Neural cell (in vitro differentiated cells): ENCODE measurements at regions not wholly inside any gene's neighbourhood (a gene's known extent, or its start where the extent isn't known, plus 50 kb on each side); places are given as distances from the start of the nearest gene placed in this dataset.

ENCODE experiments used
- H2AFZ ChIP-seq: fragments of 200-600, 300-800 bp; sonication (generic), shearing (Covaris generic); 2 replicates; pipeline ENCODE4 v1.6.0; 2014; ENCODE audit warnings: low read depth, mild to moderate bottlenecking, antibody characterized with exemption, low read length, moderate library complexity
- H3F3A ChIP-seq: fragments of 200-600 bp; shearing (Covaris generic); 2 replicates; pipeline ENCODE4 v1.6.1; 2016; ENCODE audit warnings: mild to moderate bottlenecking, moderate library complexity, mixed read lengths, antibody characterized with exemption, low read length; ENCODE audit not compliant: insufficient read depth, poor library complexity, severe bottlenecking
- H3K27ac ChIP-seq: fragments of 200-600, 300-800 bp; sonication (generic), shearing (Covaris generic); 2 replicates; pipeline ENCODE4 v1.5.1; 2014; ENCODE audit warnings: mild to moderate bottlenecking, low read length, moderate library complexity
- H3K27me3 ChIP-seq: fragments of 300-800, 200-600 bp; sonication (generic), shearing (Covaris generic); 2 replicates; pipeline ENCODE4 v1.6.0; 2014; ENCODE audit warnings: mild to moderate bottlenecking, low read depth, low read length, moderate library complexity; ENCODE audit not compliant: insufficient read depth
- H3K36me3 ChIP-seq: fragments of 300-800, 200-600 bp; sonication (generic), shearing (Covaris generic); 2 replicates; pipeline ENCODE4 v1.5.1; 2014; ENCODE audit warnings: mild to moderate bottlenecking, antibody characterized with exemption, low read length, moderate library complexity; ENCODE audit not compliant: insufficient read depth
- H3K4me2 ChIP-seq: fragments of 300-800, 200-600 bp; sonication (generic), shearing (Covaris generic); 2 replicates; pipeline ENCODE4 v1.6.0; 2014; ENCODE audit warnings: mild to moderate bottlenecking, low read length
- H3K4me3 ChIP-seq: fragments of 300-800, 200-600 bp; sonication (generic), shearing (Covaris generic); 2 replicates; pipeline ENCODE4 v1.5.1; 2014; ENCODE audit warnings: mild to moderate bottlenecking, low read length, moderate library complexity
- H3K79me2 ChIP-seq: fragments of 200-600 bp; shearing (Covaris generic); replicated peaks from 2 replicates; pipeline ENCODE4 v1.6.0; 2014; ENCODE audit warnings: mild to moderate bottlenecking, low read length, moderate library complexity; ENCODE audit not compliant: insufficient read depth
- H3K9ac ChIP-seq: fragments of 300-800, 200-600 bp; sonication (generic), shearing (Covaris generic); 2 replicates; pipeline ENCODE4 v1.6.1; 2016; ENCODE audit warnings: mild to moderate bottlenecking, low read length, mixed read lengths
- H3K9me2 ChIP-seq: fragments of 200-600 bp; shearing (Covaris generic); 2 replicates; pipeline ENCODE4 v1.6.1; 2016; ENCODE audit warnings: mild to moderate bottlenecking, low read length, mixed read lengths; ENCODE audit not compliant: insufficient read depth
- H3K9me3 ChIP-seq: fragments of 200-600, 300-800 bp; sonication (generic), shearing (Covaris generic); 2 replicates; pipeline ENCODE4 v1.6.1; 2016; ENCODE audit warnings: mild to moderate bottlenecking, mixed run types, low read length, moderate library complexity, mixed read lengths
- H4K20me1 ChIP-seq: fragments of 200-600 bp; shearing (Covaris generic); 2 replicates; pipeline ENCODE4 v1.6.1; 2016; ENCODE audit warnings: mild to moderate bottlenecking, mixed run types; ENCODE audit not compliant: insufficient read depth
- EP300 ChIP-seq: fragments of 450-650 bp; conservative IDR thresholded peaks from 2 replicates; pipeline ENCODE4 v1.6.1; 2014; ENCODE audit warnings: antibody characterized with exemption, mild to moderate bottlenecking, moderate library complexity; ENCODE audit not compliant: poor library complexity, severe bottlenecking
- EZH2 ChIP-seq: fragments of 200-600, 300-800 bp; shearing (Covaris generic), sonication (generic); IDR thresholded peaks from 2 replicates; pipeline ENCODE4 v1.6.1; 2014; ENCODE audit warnings: antibody characterized with exemption, low read length, borderline replicate concordance, mild to moderate bottlenecking; ENCODE audit not compliant: insufficient read depth, poor library complexity, severe bottlenecking
- MXI1 ChIP-seq: fragments of 450-650 bp; conservative IDR thresholded peaks from 2 replicates; pipeline ENCODE4 v1.6.1; 2014; ENCODE audit warnings: antibody characterized with exemption, mild to moderate bottlenecking; ENCODE audit not compliant: poor library complexity, severe bottlenecking
- POLR2AphosphoS5 ChIP-seq: IDR thresholded peaks from 2 replicates; pipeline ENCODE4 v1.6.1; 2012
- RAD21 ChIP-seq: fragments of 450-650 bp; conservative IDR thresholded peaks from 2 replicates; pipeline ENCODE4 v1.6.1; 2014; ENCODE audit warnings: antibody characterized with exemption, mild to moderate bottlenecking, moderate library complexity
- SMC3 ChIP-seq: fragments of 450-650 bp; conservative IDR thresholded peaks from 2 replicates; pipeline ENCODE4 v1.6.1; 2014; ENCODE audit warnings: antibody characterized with exemption, mild to moderate bottlenecking, moderate library complexity; ENCODE audit not compliant: poor library complexity
- TAF1 ChIP-seq: IDR thresholded peaks from 2 replicates; pipeline ENCODE4 v1.6.1; 2012; ENCODE audit warnings: low read depth
- TF ChIP-seq, protein P1 (sequence below): IDR thresholded peaks from 2 replicates; pipeline ENCODE4 v1.6.1; 2012; ENCODE audit warnings: borderline replicate concordance
- TF ChIP-seq, protein P2 (sequence below): fragments of 450-650 bp; IDR thresholded peaks from 2 replicates; pipeline ENCODE4 v1.5.1; 2014; ENCODE audit warnings: antibody characterized with exemption, mild to moderate bottlenecking, moderate library complexity; ENCODE audit not compliant: poor library complexity, severe bottlenecking

GRCh38 chr13:61812286-61812685, 396.6 kb upstream of the PCDH20 start:
- no peaks in the 10 kb centered on the region for H3K9me3 ChIP-seq
- no peaks in the 10 kb centered on the region for H3K36me3 ChIP-seq
- no peak overlapping the region for H3K9ac ChIP-seq
- H3K79me2 ChIP-seq = no peaks in the 10 kb centered on the region
- no peaks in the 10 kb centered on the region for H3K9me2 ChIP-seq
- no peaks in the 10 kb centered on the region for H4K20me1 ChIP-seq
- no peak overlapping the region for H2AFZ ChIP-seq
- no peak overlapping the region for H3K4me3 ChIP-seq
- H3F3A ChIP-seq = no peaks in the 10 kb centered on the region
- H3K27me3 ChIP-seq = no peaks in the 10 kb centered on the region
- TF ChIP-seq TAF1 (no peak), POLR2AphosphoS5 (no peak), MXI1 (no peak), SMC3 (no peak), EP300 (no peak), EZH2 (no peak), RAD21 (no peak)
- TF ChIP-seq, protein P1, sequence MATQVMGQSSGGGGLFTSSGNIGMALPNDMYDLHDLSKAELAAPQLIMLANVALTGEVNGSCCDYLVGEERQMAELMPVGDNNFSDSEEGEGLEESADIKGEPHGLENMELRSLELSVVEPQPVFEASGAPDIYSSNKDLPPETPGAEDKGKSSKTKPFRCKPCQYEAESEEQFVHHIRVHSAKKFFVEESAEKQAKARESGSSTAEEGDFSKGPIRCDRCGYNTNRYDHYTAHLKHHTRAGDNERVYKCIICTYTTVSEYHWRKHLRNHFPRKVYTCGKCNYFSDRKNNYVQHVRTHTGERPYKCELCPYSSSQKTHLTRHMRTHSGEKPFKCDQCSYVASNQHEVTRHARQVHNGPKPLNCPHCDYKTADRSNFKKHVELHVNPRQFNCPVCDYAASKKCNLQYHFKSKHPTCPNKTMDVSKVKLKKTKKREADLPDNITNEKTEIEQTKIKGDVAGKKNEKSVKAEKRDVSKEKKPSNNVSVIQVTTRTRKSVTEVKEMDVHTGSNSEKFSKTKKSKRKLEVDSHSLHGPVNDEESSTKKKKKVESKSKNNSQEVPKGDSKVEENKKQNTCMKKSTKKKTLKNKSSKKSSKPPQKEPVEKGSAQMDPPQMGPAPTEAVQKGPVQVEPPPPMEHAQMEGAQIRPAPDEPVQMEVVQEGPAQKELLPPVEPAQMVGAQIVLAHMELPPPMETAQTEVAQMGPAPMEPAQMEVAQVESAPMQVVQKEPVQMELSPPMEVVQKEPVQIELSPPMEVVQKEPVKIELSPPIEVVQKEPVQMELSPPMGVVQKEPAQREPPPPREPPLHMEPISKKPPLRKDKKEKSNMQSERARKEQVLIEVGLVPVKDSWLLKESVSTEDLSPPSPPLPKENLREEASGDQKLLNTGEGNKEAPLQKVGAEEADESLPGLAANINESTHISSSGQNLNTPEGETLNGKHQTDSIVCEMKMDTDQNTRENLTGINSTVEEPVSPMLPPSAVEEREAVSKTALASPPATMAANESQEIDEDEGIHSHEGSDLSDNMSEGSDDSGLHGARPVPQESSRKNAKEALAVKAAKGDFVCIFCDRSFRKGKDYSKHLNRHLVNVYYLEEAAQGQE = no peak
- TF ChIP-seq, protein P2, sequence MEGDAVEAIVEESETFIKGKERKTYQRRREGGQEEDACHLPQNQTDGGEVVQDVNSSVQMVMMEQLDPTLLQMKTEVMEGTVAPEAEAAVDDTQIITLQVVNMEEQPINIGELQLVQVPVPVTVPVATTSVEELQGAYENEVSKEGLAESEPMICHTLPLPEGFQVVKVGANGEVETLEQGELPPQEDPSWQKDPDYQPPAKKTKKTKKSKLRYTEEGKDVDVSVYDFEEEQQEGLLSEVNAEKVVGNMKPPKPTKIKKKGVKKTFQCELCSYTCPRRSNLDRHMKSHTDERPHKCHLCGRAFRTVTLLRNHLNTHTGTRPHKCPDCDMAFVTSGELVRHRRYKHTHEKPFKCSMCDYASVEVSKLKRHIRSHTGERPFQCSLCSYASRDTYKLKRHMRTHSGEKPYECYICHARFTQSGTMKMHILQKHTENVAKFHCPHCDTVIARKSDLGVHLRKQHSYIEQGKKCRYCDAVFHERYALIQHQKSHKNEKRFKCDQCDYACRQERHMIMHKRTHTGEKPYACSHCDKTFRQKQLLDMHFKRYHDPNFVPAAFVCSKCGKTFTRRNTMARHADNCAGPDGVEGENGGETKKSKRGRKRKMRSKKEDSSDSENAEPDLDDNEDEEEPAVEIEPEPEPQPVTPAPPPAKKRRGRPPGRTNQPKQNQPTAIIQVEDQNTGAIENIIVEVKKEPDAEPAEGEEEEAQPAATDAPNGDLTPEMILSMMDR = no peak
- H3K4me2 ChIP-seq = no peak overlapping the region
- H3K27ac ChIP-seq = no peak overlapping the region

DNA sequence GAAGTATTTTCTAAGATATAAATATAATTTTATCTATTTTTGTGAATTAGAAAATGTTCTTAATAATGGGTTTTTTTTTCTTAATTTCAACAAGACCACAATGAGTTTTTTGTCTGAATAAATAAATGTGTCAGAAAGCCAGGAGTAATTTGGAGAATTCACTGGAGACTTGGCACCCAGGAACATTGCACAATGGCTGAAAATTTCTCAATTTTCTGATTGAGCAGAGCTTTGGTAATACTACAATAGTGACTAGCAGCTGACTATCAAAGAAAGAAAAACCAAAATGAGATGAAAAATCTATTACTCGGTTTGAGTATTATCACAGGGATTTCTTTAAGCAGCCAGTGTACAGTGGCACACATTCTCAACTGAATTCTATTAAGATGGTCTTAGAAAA, 394.4 kb upstream of the PCDH20 start:
- Histone ChIP-seq H3K9me2 (no peaks in the 10 kb centered on the region), H3K4me3 (no peak overlapping the region), H3K79me2 (no peaks in the 10 kb centered on the region), H2AFZ (no peak overlapping the region), H4K20me1 (no peaks in the 10 kb centered on the region), H3K27ac (no peak overlapping the region), H3K9me3 (no peaks in the 10 kb centered on the region), H3F3A (no peaks in the 10 kb centered on the region), H3K36me3 (no peaks in the 10 kb centered on the region), H3K27me3 (no peaks in the 10 kb centered on the region), H3K4me2 (no peak overlapping the region), H3K9ac (no peak overlapping the region)
- TF ChIP-seq EP300 (no peak), TAF1 (no peak), POLR2AphosphoS5 (no peak), SMC3 (no peak), RAD21 (no peak), EZH2 (no peak), MXI1 (no peak)
- TF ChIP-seq, protein P1 = no peak
- TF ChIP-seq, protein P2 = no peak
